ENCODE measurements at regions not wholly inside any gene's neighbourhood (a gene's known extent, or its start where the extent isn't known, plus 50 kb on each side); places are given as distances from the start of the nearest gene placed in this dataset.

GRCh38 chr7:124489082-124489819 lies 276.3 kb downstream of the GPR37 start:
- DNase-seq: peak in 1 of 2 experiments; percentile 5

- no peak for DNase-seq
Observed at GRCh38 chr7:124482229-124482628, 283.4 kb downstream of the GPR37 start.

DNA sequence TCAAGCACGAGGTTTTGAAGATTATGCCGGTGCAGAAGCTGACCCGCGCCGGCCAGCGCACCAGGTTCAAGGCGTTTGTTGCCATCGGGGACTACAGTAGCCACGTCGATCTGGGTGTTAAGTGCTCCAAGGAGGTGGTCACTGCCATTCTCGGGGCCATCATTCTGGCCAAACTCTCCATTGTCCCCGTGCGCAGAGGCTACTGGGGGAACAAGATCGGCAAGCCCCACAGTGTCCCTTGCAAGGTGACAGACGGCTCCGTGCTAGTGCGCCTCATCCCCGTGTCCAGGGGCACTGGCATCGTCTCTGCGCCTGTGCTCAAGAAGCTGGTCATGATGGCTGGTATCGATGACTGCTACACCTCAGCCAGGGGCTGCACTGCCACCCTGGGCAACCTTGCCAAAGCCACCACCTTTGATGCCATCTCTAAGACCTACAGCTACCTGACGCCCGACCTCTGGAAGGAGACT lies 284.7 kb downstream of the GPR37 start:
- DNase-seq: no peak

- DNase-seq: no peak
Observed at GRCh38 chr7:124480036-124480820, 285.4 kb downstream of the GPR37 start.

GRCh38 chr7:124462249-124462648 lies 303.3 kb downstream of the GPR37 start:
- DNase-seq: no peak

- DNase-seq: no peak
Observed at GRCh38 chr7:124460555-124460954, 305.0 kb downstream of the GPR37 start.

DNA sequence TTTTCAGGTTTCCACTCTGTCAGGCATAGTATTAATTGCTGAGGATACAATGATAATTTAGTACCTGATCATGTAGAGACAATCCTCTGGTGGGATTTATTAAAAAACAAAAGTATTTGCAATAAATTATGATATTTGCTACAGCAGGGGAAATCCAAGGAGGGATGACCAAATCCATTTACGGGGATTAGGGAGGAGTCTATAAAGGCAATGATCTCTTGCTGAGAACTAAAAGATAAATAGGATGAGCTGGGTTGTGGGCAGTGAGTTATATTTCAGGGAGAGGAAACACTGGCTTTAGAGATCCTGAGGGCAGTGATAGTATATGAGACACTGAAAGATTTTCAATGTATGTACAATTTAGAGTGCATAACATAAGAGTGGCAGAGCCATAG lies 305.5 kb downstream of the GPR37 start:
- no peak for DNase-seq

- no peak for DNase-seq
Observed at GRCh38 chr7:124459101-124460055, 306.2 kb downstream of the GPR37 start.

DNA sequence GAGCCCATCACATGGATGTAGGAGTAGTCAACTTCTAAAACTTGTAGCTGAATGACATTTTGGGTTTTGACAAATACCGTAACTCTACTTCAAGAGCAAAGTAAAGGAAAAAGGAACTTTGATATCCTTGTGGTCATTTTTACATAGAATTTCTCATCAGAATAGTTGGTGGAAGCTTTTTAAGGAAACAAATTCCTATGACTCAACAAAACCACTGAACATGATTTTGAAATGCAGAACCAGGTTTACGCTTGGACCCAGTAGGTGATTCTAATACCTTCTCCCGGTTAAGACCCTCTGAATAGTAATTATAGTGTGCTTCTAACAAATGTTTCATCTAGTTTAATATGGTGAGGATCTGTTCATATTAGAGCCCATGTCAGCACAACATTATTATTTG lies 307.8 kb downstream of the GPR37 start:
- no peak for DNase-seq

DNA sequence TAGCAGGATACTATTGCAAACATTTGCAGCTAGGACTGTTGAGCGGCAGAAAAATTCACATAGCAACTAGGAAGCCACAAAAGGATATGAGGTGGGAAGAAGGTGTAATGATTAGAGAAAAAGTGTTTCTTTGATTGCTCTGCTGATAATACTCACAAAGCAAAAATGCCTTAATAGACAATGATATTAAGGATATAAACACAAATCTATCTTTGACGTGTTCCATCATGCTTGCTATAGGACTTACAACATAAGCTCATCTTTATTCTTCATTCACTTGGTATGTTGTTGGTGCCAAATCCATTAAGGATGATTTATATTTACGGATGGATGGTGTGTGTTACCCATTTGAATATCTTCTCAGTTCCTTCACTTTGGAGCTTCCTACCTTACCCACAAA lies 309.3 kb downstream of the GPR37 start:
- DNase-seq: no peak

DNA sequence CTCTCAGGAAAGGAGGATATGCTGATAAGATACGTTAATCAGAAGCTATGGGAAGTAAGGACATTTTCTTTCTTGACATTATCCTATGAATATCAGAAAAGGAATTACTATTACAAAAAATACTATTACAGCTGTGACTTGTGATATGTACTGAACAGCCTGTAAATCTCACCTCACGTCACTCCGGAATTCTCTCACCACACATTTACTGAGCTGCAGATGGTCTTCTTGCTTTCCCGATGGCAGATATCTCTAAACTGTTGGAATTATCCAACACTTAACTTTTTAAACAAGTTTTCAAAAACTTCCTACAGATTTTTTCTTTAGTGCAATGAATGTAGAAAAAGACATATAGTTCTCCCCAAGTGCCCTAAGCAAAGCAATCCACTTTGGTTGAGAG lies 313.4 kb downstream of the GPR37 start:
- no peak for DNase-seq

- DNase-seq: no peak
Observed at GRCh38 chr7:124449896-124450295, 315.7 kb downstream of the GPR37 start.

DNA sequence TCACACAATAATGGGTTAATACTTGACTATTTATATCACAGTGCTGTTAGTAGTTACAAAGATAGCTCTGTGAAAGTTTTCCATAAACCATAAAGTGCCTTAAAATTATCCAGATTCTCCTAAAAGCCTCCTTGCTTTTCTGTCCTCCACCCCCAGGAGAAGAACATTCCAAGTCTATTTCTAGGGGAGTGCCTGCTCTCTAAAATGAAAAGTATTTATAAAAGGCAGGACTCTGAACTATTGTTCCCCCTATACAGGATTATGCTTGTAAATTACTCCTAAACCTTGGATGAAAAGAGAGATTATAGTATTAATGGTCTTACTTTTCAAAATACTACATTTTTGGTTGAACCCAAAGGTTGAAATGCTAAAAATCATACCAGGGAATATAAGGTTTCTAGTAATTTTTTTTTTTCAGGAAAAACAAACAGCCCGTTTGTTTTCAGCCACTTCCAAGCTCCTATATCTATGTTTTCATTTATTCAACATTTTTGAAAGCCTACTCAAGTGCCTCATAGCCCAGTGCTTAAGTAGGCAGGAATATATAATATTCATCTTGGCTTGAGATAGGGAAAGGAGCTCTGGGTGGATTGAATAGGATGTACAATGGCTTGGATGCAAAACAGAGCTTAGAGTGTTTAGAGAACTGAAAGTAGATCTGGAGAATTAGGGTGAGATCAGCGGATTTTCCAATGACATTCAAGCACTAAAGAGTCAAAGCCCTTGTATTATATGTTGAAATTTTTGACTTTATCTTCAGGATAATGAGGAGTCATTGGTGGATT lies 320.7 kb downstream of the GPR37 start:
- DNase-seq: no peak

DNA sequence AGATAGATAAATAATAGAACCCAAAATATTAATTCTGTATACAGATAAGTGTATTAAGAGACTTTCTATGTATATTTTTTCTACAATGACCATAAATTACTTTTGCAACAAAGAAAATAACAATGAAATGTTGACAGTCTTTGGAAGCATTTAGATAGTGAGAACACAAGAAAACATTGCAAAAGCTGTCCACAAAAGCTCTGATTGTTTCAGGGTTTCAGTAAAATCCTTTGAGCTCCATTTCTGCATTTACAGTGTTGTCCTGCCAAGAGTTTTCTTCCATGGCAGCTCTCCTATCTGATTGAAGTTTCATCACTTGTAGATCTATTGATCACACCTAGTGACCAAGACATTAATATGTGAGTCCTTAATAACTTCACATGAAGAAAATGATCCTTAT lies 321.8 kb downstream of the GPR37 start:
- no peak for DNase-seq

- DNase-seq: no peak
Observed at GRCh38 chr7:124440081-124440480, 325.5 kb downstream of the GPR37 start.

DNA sequence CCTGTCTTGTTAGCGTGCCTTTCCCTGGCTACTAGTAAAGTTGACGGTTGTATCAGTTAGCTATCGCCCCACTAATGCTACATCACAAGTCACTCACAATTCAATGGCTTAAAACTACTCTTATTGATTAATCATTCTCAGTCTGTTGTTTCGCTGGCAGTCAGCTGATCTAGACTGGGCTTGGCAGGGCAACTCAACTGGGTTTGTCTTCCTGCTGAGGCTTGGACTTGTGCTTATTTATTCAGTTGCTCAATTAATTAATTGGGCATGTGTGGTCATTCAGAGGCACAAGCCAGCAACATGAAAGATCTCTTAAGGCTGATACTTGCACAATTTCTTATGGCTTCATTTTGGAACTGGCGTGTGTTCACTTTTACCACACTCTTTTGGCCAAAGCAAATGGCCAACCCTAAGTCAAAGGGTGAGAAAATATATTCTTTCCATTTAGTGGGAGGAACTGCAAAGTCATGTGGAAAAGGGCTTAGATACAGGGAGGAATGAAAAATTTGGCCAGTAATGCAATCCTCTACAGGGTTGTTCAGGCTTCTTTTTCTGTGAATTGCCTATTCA lies 333.5 kb downstream of the GPR37 start:
- DNase-seq: no peak

DNA sequence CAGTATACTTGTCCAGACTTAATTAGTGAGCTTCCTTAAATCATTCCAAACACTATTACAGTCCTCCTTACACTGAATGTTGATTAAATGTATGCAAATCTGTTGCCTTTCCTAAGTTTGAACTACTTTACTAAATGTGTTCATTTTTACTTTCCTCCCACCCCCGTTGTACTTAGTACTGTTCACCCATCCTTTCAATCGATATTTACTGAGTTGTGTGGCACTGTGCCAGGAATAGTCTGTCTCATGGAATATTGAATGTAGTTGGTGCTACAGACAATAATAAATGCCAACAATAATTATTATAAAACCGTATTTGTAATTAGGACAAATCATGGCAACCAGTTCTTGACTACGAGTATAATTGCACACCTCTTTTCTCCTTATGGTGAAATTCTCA lies 335.7 kb downstream of the GPR37 start:
- DNase-seq: peak; percentile 4 to 21

- DNase-seq: peak; percentile 34 to 83
Observed at GRCh38 chr7:124428781-124429180, 336.8 kb downstream of the GPR37 start.

- DNase-seq: no peak
Observed at GRCh38 chr7:124426621-124427020, 339.0 kb downstream of the GPR37 start.

DNA sequence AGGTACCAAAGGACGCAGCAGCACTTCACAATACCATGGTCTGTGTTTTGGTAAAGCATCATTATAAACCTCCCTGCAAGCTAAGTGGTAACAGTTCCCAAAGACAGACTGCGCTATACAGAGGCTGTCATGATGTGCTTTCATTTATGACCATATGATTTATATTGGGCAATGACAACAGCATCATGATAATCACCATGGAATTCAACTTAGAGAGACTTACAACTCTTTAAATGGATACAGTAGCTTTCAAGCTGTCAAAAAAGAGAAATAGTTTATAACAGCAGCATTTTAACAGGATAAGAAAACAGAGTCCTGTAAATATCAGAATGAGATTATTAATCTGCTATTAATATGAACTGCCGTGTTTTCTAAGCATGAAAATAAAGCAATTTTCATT lies 341.7 kb downstream of the GPR37 start:
- DNase-seq: no peak

DNA sequence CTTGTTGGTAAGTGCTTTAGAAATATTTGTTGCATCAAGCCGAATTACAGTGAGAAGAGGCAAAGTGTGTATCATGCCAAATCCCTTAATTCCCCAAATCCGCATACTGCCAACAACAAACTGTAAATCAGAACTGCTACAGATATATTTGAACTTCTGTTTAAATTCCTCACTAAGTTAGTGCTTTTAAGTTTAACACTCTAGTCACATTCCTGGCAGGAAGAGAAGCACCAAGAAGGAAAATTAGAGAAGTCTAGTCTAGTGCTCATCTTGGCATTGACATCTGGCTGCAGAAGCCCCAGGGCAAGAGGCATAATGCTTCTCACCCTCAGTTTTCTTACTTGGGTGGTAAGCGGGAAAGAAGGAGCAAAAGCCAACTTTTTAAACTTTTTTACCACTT lies 343.5 kb downstream of the GPR37 start:
- DNase-seq: no peak

DNA sequence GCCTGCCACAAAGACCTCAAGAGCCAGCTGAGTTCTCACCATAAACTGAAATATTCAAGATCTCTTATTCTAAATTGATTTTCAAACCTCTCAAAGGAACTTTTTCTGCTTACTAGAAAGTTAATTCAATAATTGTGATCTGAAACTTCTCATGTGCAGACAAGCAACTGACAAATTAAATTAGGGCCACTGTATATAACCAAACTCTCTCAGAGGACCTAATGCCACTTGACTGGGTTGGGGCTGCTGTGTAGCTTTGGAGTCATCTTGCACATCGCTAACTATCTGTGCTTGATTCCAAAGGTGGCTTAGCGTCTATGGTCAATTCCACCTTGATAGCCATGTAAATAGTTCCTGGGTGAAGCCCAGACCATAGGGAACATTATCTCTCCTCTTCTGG lies 345.2 kb downstream of the GPR37 start:
- no peak for DNase-seq

Data from NCI-H2081 (cell line).